Upper lobe of right lung (tissue), 1 donor: ENCODE measurements at regions not wholly inside any gene's neighbourhood (a gene's known extent, or its start where the extent isn't known, plus 50 kb on each side); places are given as distances from the start of the nearest gene placed in this dataset.

Experiments
- ATAC-seq: fragments of 200-7000 bp; cut with Tn5 transposase; one replicate; pipeline ENCODE4 v1.9.1; 2020; ENCODE audit warnings: mild to moderate bottlenecking, moderate library complexity
- DNase-seq: peaks from one replicate; pipeline ENCODE4 v3.0.0-alpha.2; 2020
- H3K27ac ChIP-seq: fragments of 200-600 bp; one replicate; pipeline ENCODE4 v1.8.0; 2022
- H3K27me3 ChIP-seq: fragments of 200-600 bp; one replicate; pipeline ENCODE4 v1.8.0; 2022; ENCODE audit warnings: mild to moderate bottlenecking
- H3K36me3 ChIP-seq: fragments of 200-600 bp; one replicate; pipeline ENCODE4 v1.8.0; 2022
- H3K4me1 ChIP-seq: fragments of 200-600 bp; one replicate; pipeline ENCODE4 v1.8.0; 2022
- H3K4me3 ChIP-seq: fragments of 200-600 bp; one replicate; pipeline ENCODE4 v1.8.0; 2022; ENCODE audit warnings: mild to moderate bottlenecking
- H3K9me3 ChIP-seq: fragments of 200-600 bp; one replicate; pipeline ENCODE4 v1.8.0; 2022
- intact Hi-C: fragments of 100-400 bp; cut with DNase I; formaldehyde crosslinking; loops from one replicate; pipeline ENCODE4 v1.11.0; 2022
- TF ChIP-seq, protein P1 (sequence below): fragments of 200-600 bp; IDR thresholded peaks from one replicate; pipeline ENCODE4 v1.8.0; 2022; ENCODE audit warnings: antibody characterized with exemption
- donor health status: DM: no; HTN: yes; CAD: no; lungs with severe emphysema.

DNA sequence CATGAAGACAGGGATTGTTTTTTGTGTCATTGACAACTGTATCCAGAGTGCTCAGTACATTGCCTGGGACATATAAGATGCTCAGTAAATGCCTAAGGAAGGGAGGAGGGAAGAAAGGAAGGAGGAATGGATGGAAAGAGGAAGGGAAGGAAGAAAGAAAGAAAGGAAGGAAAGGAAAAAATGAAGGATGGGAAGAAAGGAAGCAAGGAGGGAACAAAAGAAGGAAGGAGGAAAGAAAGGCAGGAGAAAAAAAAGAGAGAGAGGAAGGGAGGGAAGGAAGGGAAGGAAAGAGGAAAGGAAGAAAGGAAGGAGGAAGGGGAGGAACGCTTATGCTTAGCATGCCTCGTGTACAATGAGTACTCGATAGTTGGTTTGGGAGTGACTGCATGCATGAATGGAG lies 514.7 kb downstream of the RPS24 start:
- Histone ChIP-seq H3K27me3 (no peaks in the 10 kb centered on the region), H3K4me3 (no peak overlapping the region), H3K9me3 (no peaks in the 10 kb centered on the region), H3K27ac (no peak overlapping the region), H3K36me3 (no peaks in the 10 kb centered on the region), H3K4me1 (peaks cover 15% of the 10 kb centered on the region)
- DNase-seq, result no peak
- intact Hi-C loops, result no loop called here
- ATAC-seq, result no peak
- TF ChIP-seq, protein P1, sequence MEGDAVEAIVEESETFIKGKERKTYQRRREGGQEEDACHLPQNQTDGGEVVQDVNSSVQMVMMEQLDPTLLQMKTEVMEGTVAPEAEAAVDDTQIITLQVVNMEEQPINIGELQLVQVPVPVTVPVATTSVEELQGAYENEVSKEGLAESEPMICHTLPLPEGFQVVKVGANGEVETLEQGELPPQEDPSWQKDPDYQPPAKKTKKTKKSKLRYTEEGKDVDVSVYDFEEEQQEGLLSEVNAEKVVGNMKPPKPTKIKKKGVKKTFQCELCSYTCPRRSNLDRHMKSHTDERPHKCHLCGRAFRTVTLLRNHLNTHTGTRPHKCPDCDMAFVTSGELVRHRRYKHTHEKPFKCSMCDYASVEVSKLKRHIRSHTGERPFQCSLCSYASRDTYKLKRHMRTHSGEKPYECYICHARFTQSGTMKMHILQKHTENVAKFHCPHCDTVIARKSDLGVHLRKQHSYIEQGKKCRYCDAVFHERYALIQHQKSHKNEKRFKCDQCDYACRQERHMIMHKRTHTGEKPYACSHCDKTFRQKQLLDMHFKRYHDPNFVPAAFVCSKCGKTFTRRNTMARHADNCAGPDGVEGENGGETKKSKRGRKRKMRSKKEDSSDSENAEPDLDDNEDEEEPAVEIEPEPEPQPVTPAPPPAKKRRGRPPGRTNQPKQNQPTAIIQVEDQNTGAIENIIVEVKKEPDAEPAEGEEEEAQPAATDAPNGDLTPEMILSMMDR, result no peak

DNA sequence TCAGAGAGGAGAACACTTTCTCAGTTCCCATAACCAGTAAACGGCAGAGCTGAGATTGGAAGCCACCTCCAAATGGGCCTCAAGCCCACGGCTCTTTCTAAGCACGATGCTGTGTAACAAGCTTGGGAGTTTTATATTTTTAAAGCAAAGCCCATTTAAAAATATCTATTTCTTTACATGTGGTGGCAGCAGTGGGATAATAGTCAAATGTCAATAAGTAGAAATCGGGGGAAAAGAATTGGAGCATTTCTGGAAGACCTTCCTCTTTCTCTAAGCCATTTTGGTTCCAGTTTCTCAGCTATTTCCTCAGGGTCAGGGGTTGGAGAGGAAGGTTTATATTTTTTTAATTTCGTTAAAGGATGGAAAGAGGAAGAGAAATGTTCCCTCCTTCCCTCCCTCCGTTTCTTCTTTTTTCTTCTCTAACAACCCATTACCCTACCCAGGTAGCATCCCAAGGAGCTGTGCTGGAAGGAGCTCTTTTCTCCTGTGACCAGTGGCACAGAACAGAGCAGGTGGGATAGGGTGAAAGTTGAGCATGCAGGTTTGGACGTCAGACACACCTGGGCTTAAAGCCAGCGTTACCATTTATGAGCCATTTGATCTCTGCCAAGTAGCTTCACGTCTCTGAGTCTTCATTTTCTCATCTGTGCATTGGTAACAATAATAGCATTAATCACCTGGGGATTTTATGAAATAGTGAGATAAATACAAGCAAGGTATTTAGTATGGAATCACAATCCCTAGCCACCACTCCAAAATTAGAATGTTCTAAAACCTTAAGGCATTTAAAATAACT lies 515.7 kb downstream of the RPS24 start:
- Histone ChIP-seq H3K4me1 (peaks cover 5% of the 10 kb centered on the region), H3K36me3 (no peaks in the 10 kb centered on the region), H3K27me3 (no peaks in the 10 kb centered on the region), H3K9me3 (no peaks in the 10 kb centered on the region), H3K27ac (no peak overlapping the region), H3K4me3 (no peak overlapping the region)
- TF ChIP-seq, protein P1, result no peak
- intact Hi-C loops, result no loop called here
- ATAC-seq (no peak), DNase-seq (no peak)

DNA sequence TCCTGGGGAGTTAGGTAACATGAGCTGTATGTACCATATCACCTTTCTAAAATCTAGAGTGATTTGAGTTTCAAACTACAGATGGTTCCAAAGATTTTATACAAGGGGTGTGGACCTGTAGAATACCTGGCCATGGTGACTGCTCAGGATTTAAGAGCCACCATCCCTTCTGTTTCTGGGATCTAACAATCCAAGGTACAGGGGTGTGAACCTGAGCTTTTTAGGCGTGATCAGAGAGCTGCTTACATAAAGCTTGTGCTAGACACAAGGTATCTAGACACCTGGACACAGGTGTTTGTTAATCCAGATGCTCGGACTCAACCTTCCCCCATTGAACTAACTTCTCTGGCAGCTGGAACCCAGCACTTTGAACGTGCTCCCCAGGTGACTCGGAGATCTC lies 516.4 kb downstream of the RPS24 start:
- ATAC-seq, result no peak
- H3K36me3 ChIP-seq, result no peaks in the 10 kb centered on the region

DNA sequence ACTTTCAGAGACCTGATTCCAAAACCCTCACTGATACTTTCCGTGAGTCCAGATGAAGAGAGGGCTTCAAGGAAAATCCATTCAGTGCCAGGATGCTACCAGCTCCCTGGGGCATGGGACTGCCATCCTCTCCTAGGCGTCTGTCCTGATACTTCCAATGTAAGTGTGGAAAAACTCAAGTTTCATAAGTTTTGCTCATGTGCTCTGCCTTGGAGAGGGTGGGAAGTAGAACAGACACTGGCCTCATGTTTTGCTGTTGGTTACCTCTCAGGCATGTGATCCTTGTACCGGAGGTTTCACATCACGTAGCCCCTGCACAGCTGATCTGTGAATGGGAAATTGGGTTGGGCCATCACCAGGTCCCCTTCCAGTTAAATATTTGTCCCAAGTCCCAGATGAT lies 517.1 kb downstream of the RPS24 start:
- no peaks in the 10 kb centered on the region for H3K27me3 ChIP-seq
- no peak overlapping the region for H3K4me3 ChIP-seq
- no peak for DNase-seq
- TF ChIP-seq, protein P1, result no peak
- no peak for ATAC-seq
- peaks cover 5% of the 10 kb centered on the region for H3K4me1 ChIP-seq
- peaks cover 6% of the 10 kb centered on the region for H3K9me3 ChIP-seq
- H3K36me3 ChIP-seq, result no peaks in the 10 kb centered on the region
- H3K27ac ChIP-seq, result no peak overlapping the region
- intact Hi-C loops, result no loop called here

More for the DNA sequence above, 516.4 kb downstream of the RPS24 start:
- TF ChIP-seq, protein P1, result no peak
- peaks cover under 1% of the 10 kb centered on the region for H3K9me3 ChIP-seq
- no peak for DNase-seq
- intact Hi-C loops, result no loop called here
- no peak overlapping the region for H3K27ac ChIP-seq
- peaks cover 5% of the 10 kb centered on the region for H3K4me1 ChIP-seq
- no peak overlapping the region for H3K4me3 ChIP-seq
- no peaks in the 10 kb centered on the region for H3K27me3 ChIP-seq

DNA sequence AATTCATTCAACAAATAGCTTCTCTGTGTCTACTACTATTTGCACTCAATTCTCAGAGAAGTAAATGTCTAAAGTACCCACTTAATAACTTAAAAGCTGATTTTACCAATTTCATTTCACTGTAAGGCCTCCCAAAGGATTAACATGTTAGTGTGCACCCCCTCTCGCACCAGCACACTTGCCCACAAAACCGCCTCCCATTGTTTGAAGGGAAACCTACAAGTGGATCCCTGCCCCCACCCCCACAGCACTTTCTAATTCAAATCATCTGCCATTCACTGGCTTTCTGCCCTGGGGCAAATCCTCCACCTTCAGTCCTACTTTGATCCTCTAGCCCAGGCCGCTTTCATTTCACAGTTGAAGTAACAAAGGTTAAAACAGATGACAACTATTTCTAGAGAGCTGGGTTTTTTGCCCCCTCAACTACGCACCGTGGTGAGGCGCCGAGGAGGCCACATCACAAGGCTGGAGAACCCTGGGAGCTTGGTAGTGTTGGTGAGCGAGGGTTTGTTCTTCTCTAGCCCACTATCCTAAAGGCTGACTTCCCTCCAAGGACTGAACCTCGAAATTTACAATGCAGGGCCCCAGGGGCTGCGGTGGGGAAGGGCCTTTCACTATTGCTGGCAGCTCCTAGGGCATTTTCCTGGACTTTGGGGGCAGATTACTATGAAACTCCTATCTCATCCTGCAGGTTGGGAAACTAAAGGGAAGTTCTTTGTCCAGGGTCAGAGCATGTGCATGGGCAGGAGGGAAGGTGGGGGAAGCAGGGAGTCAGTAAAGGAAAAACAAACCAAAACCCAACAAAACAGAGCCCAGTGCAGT lies 517.4 kb upstream of the ZMIZ1 start:
- H3K9me3 ChIP-seq, result peaks cover 6% of the 10 kb centered on the region
- H3K36me3 ChIP-seq, result no peaks in the 10 kb centered on the region
- TF ChIP-seq, protein P1, result no peak
- H3K27ac ChIP-seq, result peak overlapping the region; percentile 47
- intact Hi-C loops, result no loop called here
- peaks cover 5% of the 10 kb centered on the region for H3K4me1 ChIP-seq
- ATAC-seq (no peak), DNase-seq (no peak)
- no peaks in the 10 kb centered on the region for H3K27me3 ChIP-seq
- no peak overlapping the region for H3K4me3 ChIP-seq
